Right lung (tissue), 2 donors: ENCODE measurements at regions not wholly inside any gene's neighbourhood (a gene's known extent, or its start where the extent isn't known, plus 50 kb on each side); places are given as distances from the start of the nearest gene placed in this dataset.

Experiments used
- DNase-seq, 2 donors: peaks; one replicate each; pipeline ENCODE4 v3.0.0-alpha.2; 2013

DNA sequence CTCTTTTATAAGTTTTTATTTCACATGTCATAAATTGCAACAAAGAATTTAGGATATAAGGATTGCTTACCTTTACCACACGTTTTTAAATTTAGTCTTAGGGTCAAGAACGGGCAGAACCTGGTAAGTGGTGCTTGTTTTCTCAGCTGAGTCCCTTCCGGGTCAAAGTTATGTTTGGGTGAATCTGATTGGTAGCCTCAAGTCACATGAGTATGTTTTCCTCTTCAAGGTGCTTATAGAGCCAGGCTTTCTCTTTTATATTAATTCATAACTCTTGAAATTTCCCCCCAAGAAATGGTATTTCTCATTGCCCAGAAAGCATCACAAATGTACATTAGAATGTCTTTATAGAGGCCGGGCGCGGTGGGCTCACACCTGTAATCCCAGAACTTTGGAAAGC lies 415.7 kb upstream of the ROBO2 start:
- DNase-seq: no peak

DNA sequence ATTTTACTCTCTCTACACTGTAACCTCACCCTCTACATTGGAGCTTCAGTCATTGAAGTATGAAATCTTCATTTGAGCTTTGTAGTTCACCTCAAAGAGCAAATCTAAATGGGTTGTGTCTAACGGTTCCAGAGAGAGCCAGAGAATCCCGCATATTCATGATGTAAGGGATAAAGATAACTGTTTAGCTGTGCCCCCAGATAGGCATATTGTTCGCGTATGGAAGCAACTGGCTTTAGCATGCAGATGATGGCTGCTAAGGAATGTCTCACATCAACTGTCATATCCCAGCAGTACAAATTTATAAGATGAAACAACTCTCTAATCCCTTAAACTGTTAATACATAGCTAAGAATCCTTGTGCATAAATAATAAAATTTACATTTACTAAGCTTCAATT lies 412.7 kb upstream of the ROBO2 start:
- DNase-seq: no peak

DNA sequence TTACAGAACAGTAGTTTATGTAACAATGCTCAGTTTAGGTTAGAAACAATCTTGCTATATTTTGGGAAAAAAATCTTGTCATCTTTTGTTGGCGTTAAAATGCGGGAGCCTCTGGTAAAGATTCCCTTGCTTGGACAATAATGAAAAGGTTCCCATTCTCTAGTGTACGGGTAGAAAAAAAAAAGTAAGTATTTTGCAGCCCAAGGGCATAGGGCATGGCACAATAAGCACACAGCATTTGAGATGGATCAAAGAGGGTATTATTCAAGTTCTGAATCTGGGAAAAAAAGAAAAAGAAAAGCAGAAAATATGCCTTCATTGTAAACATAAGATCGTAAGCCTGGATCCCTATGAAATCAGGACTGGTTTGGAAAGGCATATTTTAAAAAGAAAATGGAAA lies 408.6 kb upstream of the ROBO2 start:
- no peak for DNase-seq

DNA sequence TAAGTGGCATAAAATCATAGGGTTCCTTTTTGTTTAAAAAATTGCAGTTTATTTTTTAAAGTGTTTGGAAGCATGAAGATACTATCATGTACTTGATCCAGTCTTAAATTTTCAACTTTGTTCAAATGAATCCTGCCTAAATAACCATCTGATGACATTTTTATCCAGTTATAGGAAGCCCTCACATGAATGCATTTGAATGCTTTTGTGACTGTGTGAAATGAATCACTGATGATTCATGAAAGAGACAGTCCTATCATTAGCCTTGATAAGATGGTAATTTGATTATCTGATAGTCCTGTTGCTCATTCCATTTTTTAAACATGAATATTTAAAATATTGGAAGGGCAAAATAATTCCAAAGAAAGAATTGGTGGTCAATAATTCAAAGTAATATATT lies 401.9 kb upstream of the ROBO2 start:
- DNase-seq: no peak

DNA sequence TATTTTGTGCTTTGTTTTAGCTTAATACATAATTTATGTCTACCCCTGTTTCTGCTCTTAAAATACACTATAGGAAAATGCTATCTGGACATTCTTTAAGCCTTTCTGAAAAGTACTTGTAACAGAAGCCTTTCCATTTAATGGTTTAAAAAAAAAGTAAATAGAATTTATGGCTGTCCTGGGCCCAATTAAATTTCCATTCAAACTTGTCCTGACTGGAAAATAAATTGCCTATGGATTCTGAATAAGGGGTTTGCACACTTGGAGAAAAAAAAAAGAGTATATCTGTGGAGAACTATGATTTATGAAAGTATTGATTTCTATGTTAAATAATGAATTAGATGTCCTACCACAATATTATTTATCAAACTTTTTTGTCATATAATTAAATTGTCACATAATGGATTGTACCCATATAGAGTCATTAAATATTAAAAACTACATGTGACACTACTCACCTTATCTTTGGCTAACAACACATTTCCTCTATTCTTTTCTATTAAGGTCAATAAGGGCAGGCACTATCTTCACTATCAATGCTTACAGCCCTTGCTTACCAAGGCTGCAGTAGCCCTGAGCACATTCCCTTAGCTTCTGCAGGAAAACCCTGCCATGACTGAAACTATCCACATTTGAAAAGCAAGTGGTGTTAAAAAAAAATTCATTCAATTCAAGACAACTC lies 396.1 kb upstream of the ROBO2 start:
- DNase-seq: no peak

DNA sequence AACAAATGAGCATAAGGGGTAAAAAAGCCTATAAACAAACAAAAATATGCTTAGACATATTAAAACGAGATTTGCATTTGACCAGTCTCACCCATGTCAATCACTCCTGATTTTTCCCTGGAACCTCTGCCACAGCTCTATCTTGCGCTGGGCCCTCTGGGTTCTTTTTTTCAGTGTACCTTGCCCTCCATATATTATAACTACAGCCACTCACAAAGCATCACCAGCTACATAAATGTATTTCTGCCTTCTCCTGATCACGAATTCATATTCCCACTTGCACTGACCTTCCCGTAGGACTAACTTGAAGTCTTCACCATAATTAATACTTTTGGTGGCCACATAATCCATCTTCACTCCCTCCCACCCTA lies 395.6 kb upstream of the ROBO2 start:
- DNase-seq: no peak

DNA sequence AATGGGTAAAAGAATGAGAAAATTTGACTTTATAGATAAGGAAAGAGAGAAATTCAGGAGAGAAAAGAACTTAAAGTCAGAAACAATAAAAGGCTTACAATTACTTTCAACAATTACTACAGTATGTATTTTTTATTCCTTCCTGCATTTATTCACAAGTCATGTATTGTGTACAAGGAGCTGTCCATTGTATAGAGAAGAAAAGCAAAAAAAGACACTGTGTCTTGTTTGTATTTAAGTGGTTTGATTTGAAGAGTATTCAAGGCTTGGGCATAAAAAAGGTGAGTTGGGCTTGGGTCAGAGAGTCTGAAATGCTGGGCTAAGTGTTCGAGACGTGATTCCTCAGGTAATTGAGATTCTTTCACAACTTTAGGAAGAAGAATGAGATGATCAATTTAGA lies 394.2 kb upstream of the ROBO2 start:
- DNase-seq: no peak

DNA sequence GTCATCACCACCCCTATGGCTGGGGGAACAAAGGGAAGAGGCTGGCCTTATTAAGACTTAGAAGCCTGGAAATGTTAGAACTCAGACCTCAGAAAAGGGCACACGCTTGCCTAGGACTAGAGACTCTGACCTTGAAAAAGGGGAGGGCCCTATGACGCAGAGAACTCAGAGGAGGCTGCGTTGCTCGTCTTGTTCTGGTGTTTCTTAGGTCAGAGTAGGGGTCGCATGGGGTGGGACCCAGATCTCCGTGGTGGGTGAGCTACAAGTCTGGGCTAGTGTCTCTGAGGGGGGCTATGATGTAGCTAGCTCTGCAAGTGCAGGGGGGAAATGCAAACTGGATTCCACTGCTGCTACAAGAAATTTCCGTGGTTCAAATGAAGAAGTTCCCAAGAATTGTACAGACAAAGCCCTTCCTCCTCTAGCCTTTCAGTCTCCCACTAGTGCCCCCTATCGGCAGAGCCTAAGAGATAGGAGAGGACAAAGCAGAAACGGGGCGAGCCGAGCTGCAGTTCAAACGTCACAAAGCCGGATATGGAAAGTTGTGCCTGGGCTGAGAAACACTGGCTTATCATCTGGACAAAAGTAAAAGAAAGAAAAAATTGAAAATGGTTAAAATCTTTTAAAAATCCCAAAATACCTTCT lies 392.9 kb upstream of the ROBO2 start:
- DNase-seq: no peak

DNA sequence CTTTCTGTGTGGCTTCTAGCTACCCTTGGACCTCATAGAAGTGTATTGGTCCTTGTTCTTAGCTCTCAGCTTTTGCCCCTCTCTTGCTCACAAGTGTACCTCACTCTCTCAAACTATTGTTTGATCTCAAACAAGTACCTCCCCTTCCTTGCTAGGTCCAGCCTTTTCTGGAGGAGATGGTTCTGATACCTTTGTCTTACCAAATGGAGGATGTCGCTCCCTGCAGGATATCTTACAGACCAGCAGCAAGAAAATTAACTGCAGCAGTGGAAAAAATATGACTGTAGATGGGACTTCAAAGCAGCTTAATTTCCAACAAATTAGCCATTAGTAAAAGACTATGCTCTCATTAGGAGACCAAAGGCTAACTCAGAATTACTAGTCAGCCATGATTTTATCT lies 388.1 kb upstream of the ROBO2 start:
- no peak for DNase-seq

DNA sequence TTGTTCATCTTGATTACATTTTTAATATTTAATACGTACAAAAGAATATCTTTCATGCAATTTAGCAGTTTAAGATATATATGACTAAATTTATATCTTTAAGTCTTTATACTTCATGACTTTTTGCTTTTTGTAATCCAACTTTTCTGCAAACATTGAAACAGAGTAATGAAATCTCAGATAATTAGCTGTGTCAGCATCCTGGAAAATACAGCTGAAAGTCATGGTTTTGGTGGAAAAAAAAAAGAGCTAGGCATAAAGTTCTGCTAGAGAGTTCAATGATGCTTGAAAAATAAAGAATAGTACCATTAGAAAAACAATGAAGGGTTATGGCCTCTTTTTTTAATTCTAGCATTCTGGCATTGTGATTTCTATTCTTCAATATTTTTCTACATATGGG lies 387.4 kb upstream of the ROBO2 start:
- DNase-seq: no peak

DNA sequence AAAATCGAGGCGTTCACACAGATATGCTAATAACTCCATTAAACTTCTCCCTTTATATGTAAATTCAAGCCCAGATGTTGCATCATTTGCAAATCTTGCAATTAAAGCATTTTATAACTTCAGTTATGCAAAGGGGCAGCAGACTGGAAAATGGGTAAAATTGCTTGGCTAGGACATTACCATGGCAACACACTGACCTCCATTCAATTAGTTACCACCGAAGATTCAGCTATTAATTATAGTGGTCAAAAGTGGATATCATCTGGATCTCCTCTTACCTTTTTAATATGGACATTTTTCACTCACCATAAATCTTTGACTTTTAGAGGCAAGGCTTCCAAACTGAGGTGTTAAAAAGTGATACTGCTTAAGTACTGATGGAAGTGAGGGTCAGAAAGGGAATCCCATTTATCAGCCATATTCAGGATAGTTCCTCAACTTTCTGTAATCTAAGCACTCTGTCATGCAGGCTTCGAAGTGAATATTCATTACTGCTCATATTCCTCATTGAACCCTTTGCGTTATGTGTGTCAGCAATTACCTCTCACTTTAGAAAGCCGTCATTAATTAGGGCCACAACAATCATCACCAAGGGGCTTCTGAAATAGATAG lies 386.2 kb upstream of the ROBO2 start:
- no peak for DNase-seq

DNA sequence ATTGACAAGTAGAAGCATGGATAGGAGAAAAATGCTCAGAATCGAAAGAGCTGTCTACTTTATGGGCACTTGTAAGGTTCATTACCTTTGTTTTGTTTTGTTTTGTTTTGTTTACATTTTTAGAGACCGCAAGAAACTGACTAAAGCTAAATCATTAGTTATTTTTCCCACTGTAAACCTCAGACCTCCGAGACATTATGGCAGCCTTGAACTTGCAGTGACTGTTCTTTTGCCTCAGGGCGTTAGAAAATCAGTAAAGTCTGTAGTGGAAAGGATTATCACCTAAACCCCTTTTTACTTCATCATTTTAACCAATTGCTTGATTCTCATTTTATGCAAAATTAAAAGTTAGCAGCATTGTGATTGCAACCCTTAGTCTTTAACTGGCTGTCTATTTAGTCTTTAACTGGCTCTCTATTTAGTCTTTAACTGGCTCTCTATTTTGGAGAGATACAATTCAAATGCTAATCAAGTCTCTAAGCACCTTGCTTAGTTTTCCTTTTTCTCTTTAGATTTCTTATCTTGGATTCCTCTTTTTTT lies 383.3 kb upstream of the ROBO2 start:
- DNase-seq: no peak

DNA sequence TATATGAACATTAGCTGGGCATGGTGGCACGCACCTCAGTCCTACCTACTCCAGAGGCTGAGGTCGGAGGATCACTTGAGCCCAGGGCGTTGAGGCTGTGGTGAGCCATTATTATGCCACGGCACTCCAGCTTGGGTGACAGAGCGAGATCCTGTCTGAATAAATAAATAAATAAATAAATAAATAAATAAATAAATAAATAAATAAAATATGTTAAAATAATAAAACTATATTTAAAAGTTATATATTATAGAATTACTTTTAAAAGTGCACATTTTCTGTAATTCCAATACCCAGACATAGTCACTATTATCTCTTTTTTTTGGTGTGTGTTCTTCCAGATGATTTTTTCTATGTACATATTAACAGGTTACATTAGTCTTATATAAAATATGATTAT lies 382.0 kb upstream of the ROBO2 start:
- DNase-seq: no peak

DNA sequence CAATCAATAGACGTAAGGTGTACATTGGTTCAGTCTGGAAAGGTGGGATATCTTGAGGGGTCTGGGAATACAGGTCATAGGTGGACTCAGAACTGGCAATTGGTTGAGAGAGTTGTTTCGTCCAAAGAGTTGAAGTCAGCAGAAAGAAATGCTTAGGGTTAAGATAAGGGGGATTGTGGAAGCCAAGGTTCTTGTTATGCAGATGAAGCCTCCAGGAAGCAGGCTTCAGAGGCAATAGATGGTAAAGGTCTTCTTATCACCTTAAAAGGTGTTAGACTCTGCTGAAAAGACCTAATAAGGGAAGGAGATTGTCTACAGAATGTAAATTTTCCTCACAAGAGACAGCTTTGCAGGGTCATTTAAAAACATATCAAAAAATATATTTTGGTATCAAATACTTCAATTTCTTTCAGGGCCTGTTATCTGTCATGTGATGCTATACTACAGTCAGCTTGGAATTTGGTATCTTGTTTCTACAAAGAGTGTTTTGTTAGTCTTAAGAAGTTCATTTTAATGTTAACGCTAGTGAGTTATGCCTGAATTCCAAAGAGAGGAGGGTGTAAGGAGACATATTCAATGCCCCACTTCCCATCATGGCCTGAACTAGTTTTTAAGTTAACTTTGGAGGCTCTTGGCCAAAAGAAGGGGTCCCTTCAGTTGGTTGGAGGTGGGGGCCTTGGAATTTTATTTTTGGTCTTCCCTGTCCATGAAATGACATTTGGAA lies 378.2 kb upstream of the ROBO2 start:
- DNase-seq: no peak

DNA sequence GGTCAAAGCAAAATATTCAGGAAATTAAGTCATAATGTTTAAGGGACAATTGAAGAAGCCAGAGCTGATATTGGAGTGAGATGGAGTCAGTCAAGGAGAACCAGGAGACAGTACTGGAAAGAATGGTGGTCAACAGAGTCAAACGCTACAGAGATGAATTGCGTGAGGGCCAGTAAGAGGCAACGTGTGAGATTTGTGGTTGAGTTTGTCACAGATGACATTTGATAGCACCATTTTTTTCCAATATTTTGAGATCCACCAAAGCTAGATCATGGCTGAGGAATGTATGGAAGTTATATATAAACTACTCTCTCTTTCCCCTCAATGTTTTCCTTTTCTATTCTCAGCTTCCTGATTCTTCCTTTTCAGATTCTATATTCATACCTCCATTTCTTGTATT lies 375.1 kb upstream of the ROBO2 start:
- no peak for DNase-seq

DNA sequence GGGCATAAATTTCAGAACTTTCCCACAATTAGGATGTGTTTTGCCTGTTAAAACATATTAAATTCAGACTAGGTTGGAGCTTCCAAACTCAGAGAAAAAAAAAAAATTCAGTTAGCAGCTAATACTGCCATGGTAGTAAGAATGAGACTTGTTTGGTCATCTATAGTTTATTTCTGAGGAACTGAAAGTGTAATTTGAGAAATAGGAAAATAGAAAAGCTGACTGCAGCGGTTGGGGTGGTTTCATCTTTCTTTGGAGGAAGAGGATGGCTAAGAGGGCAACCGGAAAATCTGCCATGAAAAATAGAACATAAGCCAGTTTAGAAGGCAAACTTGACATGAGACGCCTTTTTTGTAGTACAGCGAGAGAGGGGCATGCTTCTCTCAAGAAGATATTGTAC lies 371.2 kb upstream of the ROBO2 start:
- no peak for DNase-seq

DNA sequence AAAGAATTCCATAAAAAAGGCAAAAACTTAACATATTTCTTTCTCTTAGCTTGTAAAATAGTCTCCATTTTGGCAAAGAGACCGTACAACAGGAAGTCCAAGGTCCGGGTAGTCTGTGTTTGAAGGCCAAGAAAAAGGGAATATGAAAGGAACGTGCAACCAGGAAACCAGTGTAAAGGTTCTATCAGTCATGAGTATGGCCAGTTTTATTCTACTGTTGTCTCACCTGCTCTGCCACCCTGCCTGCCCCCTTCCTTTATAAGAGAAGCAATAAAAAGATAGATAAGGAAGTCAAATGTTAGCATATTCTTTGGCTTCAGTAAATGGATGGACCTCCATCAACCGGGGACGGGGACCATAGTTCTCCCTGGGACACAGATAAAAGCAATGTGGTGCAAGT lies 370.6 kb upstream of the ROBO2 start:
- DNase-seq: no peak

DNA sequence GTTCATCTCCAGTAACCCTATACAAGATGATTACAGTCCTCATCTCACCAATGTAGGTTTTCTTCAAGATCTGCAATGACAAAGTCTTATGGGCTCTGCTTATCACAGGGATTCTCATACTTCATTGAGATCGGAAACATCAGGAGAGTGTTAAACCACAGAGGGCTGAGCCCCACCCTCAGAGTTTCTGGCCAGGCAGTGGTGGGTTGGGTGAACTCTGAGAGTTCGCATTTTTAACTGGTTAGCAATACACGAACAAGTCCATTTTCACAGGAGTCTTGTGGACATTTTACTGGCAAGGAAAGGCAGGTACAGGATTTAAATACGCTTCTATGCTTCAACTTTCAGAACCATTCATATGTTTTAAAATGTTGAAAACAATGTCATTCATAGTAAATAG lies 366.7 kb upstream of the ROBO2 start:
- DNase-seq: no peak

DNA sequence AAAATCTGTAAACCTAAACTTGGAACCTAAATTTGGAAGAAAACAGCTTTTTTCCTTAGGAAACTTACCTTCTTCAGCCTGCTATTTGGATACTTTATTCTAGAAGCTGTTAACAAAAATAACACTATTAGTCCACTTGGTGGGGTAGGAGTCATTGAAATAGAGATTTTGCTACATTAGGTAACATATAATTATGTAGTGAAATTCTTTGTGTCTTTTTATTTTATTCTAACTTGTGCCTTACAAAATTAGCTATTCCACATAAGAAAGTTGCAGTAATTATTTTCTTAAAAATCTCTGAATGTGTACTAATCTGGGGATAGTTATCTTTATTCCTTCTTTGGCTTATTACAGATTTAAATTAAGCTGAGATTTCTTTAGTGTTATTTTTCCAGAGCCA lies 360.4 kb upstream of the ROBO2 start:
- DNase-seq: no peak

DNA sequence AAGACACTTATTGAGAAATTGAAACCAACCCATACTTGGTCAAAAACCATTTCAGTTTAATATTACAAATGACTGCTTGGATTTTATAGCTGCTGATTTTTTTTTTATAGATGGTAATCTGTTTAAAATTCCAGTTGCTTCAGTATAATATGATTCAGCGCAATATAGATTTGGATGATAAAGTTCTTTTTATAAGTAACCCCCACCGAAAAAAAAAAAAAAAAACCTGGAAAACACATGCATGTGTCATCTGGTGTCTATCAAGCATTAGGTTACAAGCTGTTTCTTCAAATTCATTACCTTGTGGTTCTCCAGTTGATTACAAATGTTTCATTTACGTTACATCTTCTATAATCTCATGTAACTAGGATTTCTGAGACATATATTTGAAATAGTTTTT lies 356.6 kb upstream of the ROBO2 start:
- no peak for DNase-seq

DNA sequence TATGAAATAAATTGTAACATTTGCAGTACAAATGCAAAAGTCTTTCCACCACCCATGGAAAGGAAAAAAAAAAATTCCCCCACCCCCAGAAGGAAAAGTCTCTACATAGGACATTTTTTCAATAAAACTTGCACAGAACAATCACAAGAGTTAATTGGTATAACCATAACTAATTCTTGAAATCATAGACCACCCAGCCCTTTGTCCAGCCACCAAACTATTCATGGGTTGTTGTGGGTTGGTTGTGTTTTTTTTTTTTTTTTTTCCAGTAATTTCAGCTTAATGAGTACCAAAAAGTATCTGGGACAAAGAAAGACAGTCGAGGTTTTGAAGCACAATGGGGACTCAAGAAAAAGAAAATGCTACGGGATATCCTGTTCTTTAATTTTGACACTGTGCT lies 355.0 kb upstream of the ROBO2 start:
- no peak for DNase-seq

DNA sequence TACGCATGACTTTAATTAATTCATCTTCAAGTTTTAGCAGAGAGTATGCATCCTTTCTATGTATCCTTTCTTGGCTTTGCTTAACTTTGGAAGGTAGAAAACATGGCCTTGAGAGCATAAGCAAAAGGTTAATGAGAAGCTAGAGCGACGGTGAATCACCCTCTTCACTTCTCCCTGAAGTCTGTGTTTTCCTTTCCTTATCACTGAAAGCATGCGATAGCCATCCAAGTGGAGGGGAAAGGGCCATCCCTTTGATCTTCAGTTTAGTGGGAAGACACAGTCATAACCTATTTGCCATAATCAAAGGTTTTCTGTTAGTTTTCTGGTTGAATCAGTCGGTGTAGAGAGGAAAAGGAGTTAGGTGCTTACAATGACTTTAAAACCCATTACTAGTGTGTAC lies 354.0 kb upstream of the ROBO2 start:
- DNase-seq: no peak

DNA sequence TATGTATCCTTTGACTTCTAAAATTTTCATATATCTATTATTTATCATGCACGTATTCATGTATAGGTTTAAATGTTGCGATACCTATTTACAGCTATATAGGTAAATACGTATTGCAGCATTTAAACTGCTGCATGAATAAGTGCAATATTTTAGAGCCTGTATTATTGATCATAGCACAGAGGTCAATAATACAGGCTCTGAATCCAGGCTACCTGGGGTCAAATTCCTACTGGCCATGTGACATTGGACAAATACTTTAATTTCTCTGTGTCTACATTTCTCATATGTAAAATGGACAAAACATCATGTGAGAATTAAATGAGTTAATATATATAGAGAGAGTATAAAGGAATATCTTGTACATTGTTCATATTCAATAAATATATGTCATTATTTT lies 352.9 kb upstream of the ROBO2 start:
- DNase-seq: no peak
